HepG2 (cell line): ENCODE measurements at regions not wholly inside any gene's neighbourhood (a gene's known extent, or its start where the extent isn't known, plus 50 kb on each side); places are given as distances from the start of the nearest gene placed in this dataset.

ENCODE experiments used
- ATAC-seq: fragments of 200-7000 bp; cut with Tn5 transposase; 3 replicates; pipeline ENCODE4 v1.9.1; 2020; ENCODE audit warnings: mild to moderate bottlenecking, moderate library complexity
- BruUV-seq: library from RNA; stranded (reverse); fragments of 400-500 nt; replicated peaks from 2 replicates; lab custom pipeline; 2021; lab: Mats Ljungman, UMichigan
- CTCF ChIA-PET: fragments of 300-600 bp; formaldehyde crosslinking; extraction: SDS; loops from one replicate; lab custom pipeline; 2021; ENCODE audit warnings: low total read pairs, inconsistent platforms, low intra/inter-chr PET ratio; lab: Yijun Ruan, JAX
- POLR2A ChIA-PET: fragments of 350-600 bp; sonication (Branson Sonifier 250); formaldehyde crosslinking; loops from one replicate; lab custom pipeline; 2020; ENCODE audit warnings: antibody characterized with exemption, inconsistent platforms; lab: Yijun Ruan, JAX
- DNase-seq: peaks from one replicate; pipeline ENCODE4 v3.0.0-alpha.2; 2015; ENCODE audit warnings: low spot score
- FAIRE-seq: peaks from 3 replicates; lab custom pipeline; 2011; peaks lifted over from hg19 to GRCh38; lab: Jason Lieb, UNC
- H2AFZ ChIP-seq: one replicate; pipeline ENCODE4 v1.6.1; 2011; ENCODE audit warnings: low read length, inconsistent platforms
- H3K27ac ChIP-seq: fragments of 300-600 bp; 3 replicates; pipeline ENCODE4 v1.8.0; 2011; ENCODE audit warnings: mixed run types, mild to moderate bottlenecking, mixed read lengths, low read length, inconsistent platforms; ENCODE audit not compliant: insufficient read depth; ENCODE audit errors: extremely low read length
- H3K27me3 ChIP-seq, 2 experiments: fragments of 200-600 bp in 1 of 2; 2 replicates in 1 of 2; 3 replicates in 1 of 2; pipeline versions ENCODE4 v1.6.0 to v1.8.0; 2011; ENCODE audit warnings: low read length in 2 of 2, mild to moderate bottlenecking in 2 of 2, moderate library complexity in 2 of 2, inconsistent platforms in 1 of 2; ENCODE audit not compliant: insufficient read depth in 2 of 2, control insufficient read depth in 1 of 2
- H3K36me3 ChIP-seq, 2 experiments: fragments of 200-600 bp in 1 of 2; replicated peaks in 1 of 2; 2 replicates in 1 of 2; 3 replicates in 1 of 2; pipeline versions ENCODE4 v1.5.1 to v1.8.0; 2011; ENCODE audit warnings: low read length in 2 of 2, inconsistent platforms in 1 of 2; ENCODE audit not compliant: insufficient read depth in 2 of 2, control insufficient read depth in 1 of 2
- H3K4me1 ChIP-seq: 2 replicates; pipeline ENCODE4 v1.5.1; 2012; ENCODE audit warnings: low read length, inconsistent platforms; ENCODE audit not compliant: insufficient read depth
- H3K4me2 ChIP-seq: 2 replicates; pipeline ENCODE4 v1.6.0; 2011; ENCODE audit warnings: low read depth, low read length, inconsistent platforms
- H3K4me3 ChIP-seq, 3 experiments: fragments of 200-600 bp in 1 of 3; sonication (generic), shearing (Covaris generic) in 1 of 3; replicated peaks in 1 of 3; 2 replicates each; pipeline ENCODE4 v1.5.1; 2011 to 2016; ENCODE audit warnings: low read length in 3 of 3, inconsistent platforms in 2 of 3, low read depth in 2 of 3, mild to moderate bottlenecking in 2 of 3, control low read depth in 1 of 3, mixed read lengths in 1 of 3; ENCODE audit not compliant: insufficient read depth in 1 of 3
- H3K79me2 ChIP-seq: one replicate; pipeline ENCODE4 v1.6.1; 2011; ENCODE audit warnings: low read length, inconsistent platforms; ENCODE audit not compliant: insufficient read depth
- H3K9ac ChIP-seq: 2 replicates; pipeline ENCODE4 v1.6.0; 2011; ENCODE audit warnings: mild to moderate bottlenecking, low read depth, low read length, inconsistent platforms; ENCODE audit not compliant: insufficient read depth
- H3K9me3 ChIP-seq: 2 replicates; pipeline ENCODE4 v1.5.1; 2012; ENCODE audit warnings: mild to moderate bottlenecking, low read length
- H4K20me1 ChIP-seq: 2 replicates; pipeline ENCODE4 v1.6.0; 2011; ENCODE audit warnings: inconsistent platforms, mild to moderate bottlenecking, low read length, moderate library complexity; ENCODE audit not compliant: insufficient read depth
- ARID4A ChIP-seq: sonication (generic); formaldehyde crosslinking; IDR thresholded peaks from 2 replicates; pipeline ENCODE4 v1.5.0; 2020; ENCODE audit warnings: mild to moderate bottlenecking, missing genetic modification reagents, borderline replicate concordance
- ASH2L ChIP-seq: fragments of 300-600, 200-600 bp; sonication (generic); IDR thresholded peaks from 2 replicates; pipeline ENCODE4 v1.7.0; 2017; ENCODE audit warnings: low read depth, mild to moderate bottlenecking, moderate library complexity, mixed read lengths, low read length; ENCODE audit not compliant: insufficient read length
- ATF6 ChIP-seq: sonication (generic); formaldehyde crosslinking; conservative IDR thresholded peaks from 2 replicates; pipeline ENCODE4 v1.4.0; 2020; ENCODE audit warnings: missing genetic modification reagents
- CC2D1A ChIP-seq: sonication (generic); formaldehyde crosslinking; IDR thresholded peaks from 2 replicates; pipeline ENCODE4 v1.8.1; 2023; ENCODE audit warnings: mild to moderate bottlenecking, missing genetic modification reagents
- CCAR2 ChIP-seq: fragments of 200-400 bp; formaldehyde crosslinking; optimal IDR thresholded peaks from 2 replicates; pipeline ENCODE3; 2018; ENCODE audit warnings: low read depth, mild to moderate bottlenecking, low read length, moderate library complexity
- KDM4B ChIP-seq: sonication (generic); formaldehyde crosslinking; IDR thresholded peaks from 2 replicates; pipeline ENCODE4 v1.4.0; 2020; ENCODE audit warnings: missing genetic modification reagents
- SAP130 ChIP-seq: IDR thresholded peaks from 2 replicates; pipeline ENCODE4 v1.6.1; 2016; ENCODE audit warnings: low read depth
- SOX5 ChIP-seq: IDR thresholded peaks from 2 replicates; pipeline ENCODE4 v1.6.1; 2016; ENCODE audit warnings: borderline replicate concordance
- TAF1 ChIP-seq: sonication (generic); formaldehyde crosslinking; IDR thresholded peaks from 2 replicates; pipeline ENCODE4 v1.4.0; 2020; ENCODE audit warnings: missing genetic modification reagents
- ZNF597 ChIP-seq: sonication (generic); formaldehyde crosslinking; IDR thresholded peaks from 2 replicates; pipeline ENCODE4 v1.5.0; 2020; ENCODE audit warnings: missing genetic modification reagents
- WGBS: methylation state at CpG from one replicate; pipeline ENCODE4 v1.1.6; 2017; ENCODE audit warnings: low lambda C conversion rate; 5-methylcytosine and 5-hydroxymethylcytosine counted together
- in situ Hi-C: cut with HindIII; loops from 2 replicates; pipeline ENCODE4 v1.10.0; 2017; ENCODE audit warnings: low pct_unique_long_range_greater_than_20kb; ENCODE audit not compliant: extremely low pct_ligation_motif_present
- intact Hi-C: fragments of 100-400 bp; cut with micrococcal nuclease; formaldehyde crosslinking; loops from one replicate; pipeline ENCODE4 v1.10.0; 2022; ENCODE audit not compliant: unreplicated experiment

- H3K4me1 ChIP-seq = no peaks in the 10 kb centered on the region
- H2AFZ ChIP-seq = no peak overlapping the region
- FAIRE-seq = no peak
- in situ Hi-C loops (no loop called here), intact Hi-C loops (no loop called here)
- no peaks in the 10 kb centered on the region for H3K36me3 ChIP-seq
- ATAC-seq = no peak
- no peak overlapping the region for H3K4me3 ChIP-seq
- peaks cover 0 to 10% of the 10 kb centered on the region in 2 experiments; a peak in 3 of 5 replicates for H3K27me3 ChIP-seq
- CTCF ChIA-PET = no interaction called here
- H3K27ac ChIP-seq = no peak overlapping the region
- no peak for DNase-seq
- H4K20me1 ChIP-seq = no peaks in the 10 kb centered on the region
- H3K9me3 ChIP-seq = peaks cover 10% of the 10 kb centered on the region
- POLR2A ChIA-PET = no interaction called here
- H3K9ac ChIP-seq = no peak overlapping the region
- no peaks in the 10 kb centered on the region for H3K79me2 ChIP-seq
- no peak overlapping the region for H3K4me2 ChIP-seq
- BruUV-seq = no TSS peak
- no peak for TF ChIP-seq SAP130 (CRISPR knock-in tag)
- no peak for TF ChIP-seq CCAR2
- no peak for TF ChIP-seq ZNF597 (CRISPR knock-in tag)
- no peak for TF ChIP-seq TAF1
- no peak for TF ChIP-seq ARID4A (CRISPR knock-in tag)
- TF ChIP-seq KDM4B (CRISPR knock-in tag) = no peak
- no peak for TF ChIP-seq ASH2L
- no peak for TF ChIP-seq ATF6 (CRISPR knock-in tag)
- TF ChIP-seq SOX5 (CRISPR knock-in tag) = no peak
- no peak for TF ChIP-seq CC2D1A
- 48% methylated on average over 11 of the region's 18 CpGs for WGBS
Observed at GRCh38 chr1:5296557-5297179, 642.3 kb downstream of the AJAP1 start.
